ENCODE measurements at regions not wholly inside any gene's neighbourhood (a gene's known extent, or its start where the extent isn't known, plus 50 kb on each side); places are given as distances from the start of the nearest gene placed in this dataset.

DNA sequence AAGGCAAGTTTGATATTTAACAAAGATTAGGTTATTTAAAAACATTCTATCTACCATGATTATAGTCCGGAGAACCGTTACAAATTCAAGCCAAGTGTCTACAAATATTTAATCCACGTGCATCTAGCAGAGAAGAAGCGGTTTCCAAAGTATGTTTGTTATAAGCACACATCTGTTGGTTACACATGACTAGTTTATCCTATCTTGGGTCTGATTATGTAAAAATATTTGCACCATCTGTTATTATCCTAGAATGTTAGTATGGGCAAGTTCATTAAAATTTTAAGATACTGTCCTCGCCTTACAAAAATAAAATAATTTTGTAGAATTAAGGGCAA, 289.2 kb upstream of the VSTM2A start:
- Histone ChIP-seq H3K4me3 (replicated peaks in 1 of 3; ENCODE audit: insufficient read depth in 1 of 3, low read depth in 2 of 3, low read length in 3 of 3) (no peak overlapping the region), H4K20me1 (ENCODE audit: insufficient read depth, low read length) (no peaks in the 10 kb centered on the region), H3K9ac (ENCODE audit: insufficient read depth, low read depth, low read length) (no peak overlapping the region), H3K36me3 (replicated peaks in 1 of 2; ENCODE audit: control insufficient read depth in 1 of 2, insufficient read depth in 2 of 2, low read length in 2 of 2) (no peaks in the 10 kb centered on the region), H3K4me1 (ENCODE audit: insufficient read depth, low read length) (no peaks in the 10 kb centered on the region), H3K27me3 (ENCODE audit: control insufficient read depth in 1 of 2, insufficient read depth in 2 of 2, low read length in 2 of 2) (no peaks in the 10 kb centered on the region), H3K79me2 (ENCODE audit: insufficient read depth, low read length) (no peaks in the 10 kb centered on the region), H3K4me2 (ENCODE audit: low read depth, low read length) (no peak overlapping the region), H2AFZ (ENCODE audit: low read length) (no peak overlapping the region), H3K27ac (ENCODE audit: extremely low read length, insufficient read depth, low read length) (no peak overlapping the region), H3K9me3 (ENCODE audit: low read length) (peaks cover 72% of the 10 kb centered on the region)
- DNase-seq (ENCODE audit: low spot score) (no peak), ATAC-seq (no peak), FAIRE-seq (no peak)
- intact Hi-C loops (cut with micrococcal nuclease; ENCODE audit: unreplicated experiment) (no loop called here), in situ Hi-C loops (cut with HindIII; ENCODE audit: extremely low pct_ligation_motif_present, low pct_unique_long_range_greater_than_20kb) (no loop called here)
- WGBS (ENCODE audit: low lambda C conversion rate): 2% methylated on average over 5 of the region's 5 CpGs
- TF ChIP-seq ZNF552 (CRISPR knock-in tag; IDR thresholded peaks at IDR 0.05; ENCODE audit: borderline replicate concordance) (no peak), PCBP1 (IDR thresholded peaks at IDR 0.05; ENCODE audit: borderline replicate concordance, low read depth, low read length) (no peak), ZMYM4 (CRISPR knock-in tag; IDR thresholded peaks at IDR 0.05) (no peak), ZFP62 (CRISPR knock-in tag; IDR thresholded peaks at IDR 0.05) (no peak), SAP130 (CRISPR knock-in tag; IDR thresholded peaks at IDR 0.05; ENCODE audit: low read depth) (no peak), ZNF292 (CRISPR knock-in tag; IDR thresholded peaks at IDR 0.05; ENCODE audit: borderline replicate concordance, low read depth) (no peak), MTA3 (CRISPR knock-in tag; IDR thresholded peaks at IDR 0.05) (no peak), SCMH1 (CRISPR knock-in tag; IDR thresholded peaks at IDR 0.05; ENCODE audit: borderline replicate concordance) (no peak), MTF2 (CRISPR knock-in tag; IDR thresholded peaks at IDR 0.05; ENCODE audit: borderline replicate concordance) (no peak), ZNF253 (CRISPR knock-in tag; IDR thresholded peaks at IDR 0.05; ENCODE audit: borderline replicate concordance) (no peak), ZMYM2 (CRISPR knock-in tag; IDR thresholded peaks at IDR 0.05) (no peak), GTF3A (CRISPR knock-in tag; conservative IDR thresholded peaks at IDR 0.05) (no peak)
- TF ChIP-seq, protein P1, sequence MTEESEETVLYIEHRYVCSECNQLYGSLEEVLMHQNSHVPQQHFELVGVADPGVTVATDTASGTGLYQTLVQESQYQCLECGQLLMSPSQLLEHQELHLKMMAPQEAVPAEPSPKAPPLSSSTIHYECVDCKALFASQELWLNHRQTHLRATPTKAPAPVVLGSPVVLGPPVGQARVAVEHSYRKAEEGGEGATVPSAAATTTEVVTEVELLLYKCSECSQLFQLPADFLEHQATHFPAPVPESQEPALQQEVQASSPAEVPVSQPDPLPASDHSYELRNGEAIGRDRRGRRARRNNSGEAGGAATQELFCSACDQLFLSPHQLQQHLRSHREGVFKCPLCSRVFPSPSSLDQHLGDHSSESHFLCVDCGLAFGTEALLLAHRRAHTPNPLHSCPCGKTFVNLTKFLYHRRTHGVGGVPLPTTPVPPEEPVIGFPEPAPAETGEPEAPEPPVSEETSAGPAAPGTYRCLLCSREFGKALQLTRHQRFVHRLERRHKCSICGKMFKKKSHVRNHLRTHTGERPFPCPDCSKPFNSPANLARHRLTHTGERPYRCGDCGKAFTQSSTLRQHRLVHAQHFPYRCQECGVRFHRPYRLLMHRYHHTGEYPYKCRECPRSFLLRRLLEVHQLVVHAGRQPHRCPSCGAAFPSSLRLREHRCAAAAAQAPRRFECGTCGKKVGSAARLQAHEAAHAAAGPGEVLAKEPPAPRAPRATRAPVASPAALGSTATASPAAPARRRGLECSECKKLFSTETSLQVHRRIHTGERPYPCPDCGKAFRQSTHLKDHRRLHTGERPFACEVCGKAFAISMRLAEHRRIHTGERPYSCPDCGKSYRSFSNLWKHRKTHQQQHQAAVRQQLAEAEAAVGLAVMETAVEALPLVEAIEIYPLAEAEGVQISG (CRISPR knock-in tag; IDR thresholded peaks at IDR 0.05): no peak
- TF ChIP-seq, protein P2, sequence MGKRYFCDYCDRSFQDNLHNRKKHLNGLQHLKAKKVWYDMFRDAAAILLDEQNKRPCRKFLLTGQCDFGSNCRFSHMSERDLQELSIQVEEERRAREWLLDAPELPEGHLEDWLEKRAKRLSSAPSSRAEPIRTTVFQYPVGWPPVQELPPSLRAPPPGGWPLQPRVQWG (CRISPR knock-in tag; IDR thresholded peaks at IDR 0.05; ENCODE audit: borderline replicate concordance, low read depth): no peak
- TF ChIP-seq, protein P3, sequence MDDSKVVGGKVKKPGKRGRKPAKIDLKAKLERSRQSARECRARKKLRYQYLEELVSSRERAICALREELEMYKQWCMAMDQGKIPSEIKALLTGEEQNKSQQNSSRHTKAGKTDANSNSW (CRISPR knock-in tag; IDR thresholded peaks at IDR 0.05; ENCODE audit: borderline replicate concordance): no peak
- TF ChIP-seq, protein P4, sequence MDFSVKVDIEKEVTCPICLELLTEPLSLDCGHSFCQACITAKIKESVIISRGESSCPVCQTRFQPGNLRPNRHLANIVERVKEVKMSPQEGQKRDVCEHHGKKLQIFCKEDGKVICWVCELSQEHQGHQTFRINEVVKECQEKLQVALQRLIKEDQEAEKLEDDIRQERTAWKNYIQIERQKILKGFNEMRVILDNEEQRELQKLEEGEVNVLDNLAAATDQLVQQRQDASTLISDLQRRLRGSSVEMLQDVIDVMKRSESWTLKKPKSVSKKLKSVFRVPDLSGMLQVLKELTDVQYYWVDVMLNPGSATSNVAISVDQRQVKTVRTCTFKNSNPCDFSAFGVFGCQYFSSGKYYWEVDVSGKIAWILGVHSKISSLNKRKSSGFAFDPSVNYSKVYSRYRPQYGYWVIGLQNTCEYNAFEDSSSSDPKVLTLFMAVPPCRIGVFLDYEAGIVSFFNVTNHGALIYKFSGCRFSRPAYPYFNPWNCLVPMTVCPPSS (IDR thresholded peaks at IDR 0.05): no peak
- ChIA-PET CTCF (ENCODE audit: low intra/inter-chr PET ratio, low total read pairs) (no interaction called here), POLR2A (no interaction called here)
- BruUV-seq (replicated peaks): no TSS peak
